ENCODE measurements at regions not wholly inside any gene's neighbourhood (a gene's known extent, or its start where the extent isn't known, plus 50 kb on each side); places are given as distances from the start of the nearest gene placed in this dataset.

DNA sequence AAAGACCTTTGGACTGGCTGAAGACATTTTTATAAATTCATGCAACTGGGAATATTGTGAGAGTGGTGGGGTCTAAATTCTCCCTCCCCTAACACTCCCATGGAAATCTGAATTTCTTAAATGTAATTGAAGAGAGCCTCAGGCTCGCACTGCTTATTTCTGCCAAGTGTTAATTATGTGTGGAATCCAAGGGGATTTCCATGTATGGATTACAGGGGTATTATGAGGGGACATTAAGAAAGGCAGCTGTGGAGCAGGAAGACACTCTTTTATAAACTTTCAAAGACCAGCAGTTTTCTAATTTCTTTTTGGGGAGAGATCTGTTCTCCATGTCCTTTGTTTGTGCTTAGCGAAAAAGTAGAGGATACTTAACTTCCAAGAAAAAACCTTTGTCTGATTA is 152.1 kb upstream of the TBL1XR1 start:
- H3K9me3 ChIP-seq (ENCODE audit: low read length), result no peaks in the 10 kb centered on the region
- H3K9ac ChIP-seq (ENCODE audit: low read length), result no peak overlapping the region
- no peaks in the 10 kb centered on the region for H3K36me3 ChIP-seq (ENCODE audit: insufficient read depth, low read length)
- TF ChIP-seq REST (IDR thresholded peaks at IDR 0.05; ENCODE audit: borderline replicate concordance) (no peak), TAF1 (IDR thresholded peaks at IDR 0.05; ENCODE audit: low read depth) (no peak), SMC3 (conservative IDR thresholded peaks at IDR 0.05; ENCODE audit: poor library complexity) (no peak), EZH2 (IDR thresholded peaks at IDR 0.05; ENCODE audit: borderline replicate concordance, insufficient read depth, low read length, poor library complexity, severe bottlenecking) (no peak), CTCF (IDR thresholded peaks at IDR 0.05; ENCODE audit: poor library complexity, severe bottlenecking) (no peak), POLR2AphosphoS5 (IDR thresholded peaks at IDR 0.05) (no peak), EP300 (conservative IDR thresholded peaks at IDR 0.05; ENCODE audit: poor library complexity, severe bottlenecking) (no peak), RAD21 (conservative IDR thresholded peaks at IDR 0.05) (no peak), MXI1 (conservative IDR thresholded peaks at IDR 0.05; ENCODE audit: poor library complexity, severe bottlenecking) (no peak)
- H3K4me2 ChIP-seq (ENCODE audit: low read length), result no peak overlapping the region
- no peak overlapping the region for H3K27ac ChIP-seq (ENCODE audit: low read length)
- no peaks in the 10 kb centered on the region for H4K20me1 ChIP-seq (ENCODE audit: insufficient read depth)
- H3K79me2 ChIP-seq (replicated peaks; ENCODE audit: insufficient read depth, low read length), result no peaks in the 10 kb centered on the region
- no peaks in the 10 kb centered on the region for H3K27me3 ChIP-seq (ENCODE audit: insufficient read depth, low read depth, low read length)
- H2AFZ ChIP-seq (ENCODE audit: low read depth, low read length), result no peak overlapping the region
- H3F3A ChIP-seq (ENCODE audit: insufficient read depth, low read length, poor library complexity, severe bottlenecking), result no peaks in the 10 kb centered on the region
- no peak overlapping the region for H3K4me3 ChIP-seq (ENCODE audit: low read length)
- H3K9me2 ChIP-seq (ENCODE audit: insufficient read depth, low read length), result no peaks in the 10 kb centered on the region

GRCh38 chr3:177350121-177350520 is 152.8 kb upstream of the TBL1XR1 start:
- Histone ChIP-seq H3K9me2 (ENCODE audit: insufficient read depth, low read length) (no peaks in the 10 kb centered on the region), H2AFZ (ENCODE audit: low read depth, low read length) (no peak overlapping the region), H3K27me3 (ENCODE audit: insufficient read depth, low read depth, low read length) (no peaks in the 10 kb centered on the region), H3K79me2 (replicated peaks; ENCODE audit: insufficient read depth, low read length) (no peaks in the 10 kb centered on the region), H3F3A (ENCODE audit: insufficient read depth, low read length, poor library complexity, severe bottlenecking) (no peaks in the 10 kb centered on the region), H3K27ac (ENCODE audit: low read length) (no peak overlapping the region), H3K9me3 (ENCODE audit: low read length) (no peaks in the 10 kb centered on the region), H3K4me2 (ENCODE audit: low read length) (no peak overlapping the region), H3K36me3 (ENCODE audit: insufficient read depth, low read length) (no peaks in the 10 kb centered on the region), H3K9ac (ENCODE audit: low read length) (no peak overlapping the region), H3K4me3 (ENCODE audit: low read length) (no peak overlapping the region), H4K20me1 (ENCODE audit: insufficient read depth) (no peaks in the 10 kb centered on the region)
- TF ChIP-seq REST (IDR thresholded peaks at IDR 0.05; ENCODE audit: borderline replicate concordance) (no peak), EP300 (conservative IDR thresholded peaks at IDR 0.05; ENCODE audit: poor library complexity, severe bottlenecking) (no peak), CTCF (IDR thresholded peaks at IDR 0.05; ENCODE audit: poor library complexity, severe bottlenecking) (no peak), POLR2AphosphoS5 (IDR thresholded peaks at IDR 0.05) (no peak), SMC3 (conservative IDR thresholded peaks at IDR 0.05; ENCODE audit: poor library complexity) (no peak), MXI1 (conservative IDR thresholded peaks at IDR 0.05; ENCODE audit: poor library complexity, severe bottlenecking) (no peak), TAF1 (IDR thresholded peaks at IDR 0.05; ENCODE audit: low read depth) (no peak)

Data from neural cell (in vitro differentiated cells).